NB4 (cell line): ENCODE measurements at regions not wholly inside any gene's neighbourhood (a gene's known extent, or its start where the extent isn't known, plus 50 kb on each side); places are given as distances from the start of the nearest gene placed in this dataset.
"Not testable (repeated sequence)": the region's sequence is repeated elsewhere in the genome, so short reads cannot be mapped to it uniquely, and the experiment has no call there.

Source experiments
- DNase-seq: peaks from one replicate; pipeline ENCODE4 v3.0.0; 2010; ENCODE audit warnings: low read depth
- H3K4me3 ChIP-seq: one replicate; pipeline ENCODE4 v1.5.1; 2011; ENCODE audit warnings: mild to moderate bottlenecking, low read depth, low read length, moderate library complexity
- CTCF ChIP-seq: IDR thresholded peaks from one replicate; pipeline ENCODE4 v1.5.1; 2012; ENCODE audit warnings: low read depth, low read length
- MAX ChIP-seq: IDR thresholded peaks from 2 replicates; pipeline ENCODE4 v1.6.1; 2011; ENCODE audit warnings: low read depth, low read length
- MYC ChIP-seq: IDR thresholded peaks from 2 replicates; pipeline ENCODE4 v1.6.1; 2011; ENCODE audit warnings: low read depth, low read length
- POLR2A ChIP-seq: IDR thresholded peaks from 2 replicates; pipeline ENCODE4 v1.6.1; 2011; ENCODE audit warnings: mild to moderate bottlenecking; ENCODE audit not compliant: insufficient read length; ENCODE audit errors: extremely low read depth

- no peak for DNase-seq
- no peak for TF ChIP-seq CTCF
- TF ChIP-seq MAX, result no peak
- no peak for TF ChIP-seq POLR2A
- no peak for TF ChIP-seq MYC
- H3K4me3 ChIP-seq, result no peak overlapping the region
Observed at GRCh38 chr4:134078230-134078914, 123.2 kb downstream of the PABPC4L start.

GRCh38 chr4:134073711-134074110 is 127.9 kb downstream of the PABPC4L start:
- H3K4me3 ChIP-seq, result no peak overlapping the region
- TF ChIP-seq MYC (no peak), MAX (no peak), CTCF (no peak), POLR2A (no peak)
- DNase-seq, result no peak

- TF ChIP-seq MAX (no peak), CTCF (no peak), POLR2A (no peak), MYC (no peak)
- DNase-seq, result no peak
- no peak overlapping the region for H3K4me3 ChIP-seq
Observed at GRCh38 chr4:134072137-134072536, 129.5 kb downstream of the PABPC4L start.

GRCh38 chr4:134070174-134070573 is 131.4 kb downstream of the PABPC4L start:
- TF ChIP-seq MYC, result no peak
- TF ChIP-seq POLR2A, result no peak
- no peak for TF ChIP-seq MAX
- TF ChIP-seq CTCF, result no peak
- no peak overlapping the region for H3K4me3 ChIP-seq
- no peak for DNase-seq

GRCh38 chr4:134057356-134057755 is 144.2 kb downstream of the PABPC4L start:
- no peak for DNase-seq
- TF ChIP-seq MYC, result no peak
- no peak for TF ChIP-seq MAX
- TF ChIP-seq POLR2A, result no peak
- TF ChIP-seq CTCF, result no peak
- no peak overlapping the region for H3K4me3 ChIP-seq

GRCh38 chr4:134046221-134046620 is 155.4 kb downstream of the PABPC4L start:
- not testable (repeated sequence) for DNase-seq, H3K4me3 ChIP-seq
